ENCODE measurements at regions not wholly inside any gene's neighbourhood (a gene's known extent, or its start where the extent isn't known, plus 50 kb on each side); places are given as distances from the start of the nearest gene placed in this dataset.

DNA sequence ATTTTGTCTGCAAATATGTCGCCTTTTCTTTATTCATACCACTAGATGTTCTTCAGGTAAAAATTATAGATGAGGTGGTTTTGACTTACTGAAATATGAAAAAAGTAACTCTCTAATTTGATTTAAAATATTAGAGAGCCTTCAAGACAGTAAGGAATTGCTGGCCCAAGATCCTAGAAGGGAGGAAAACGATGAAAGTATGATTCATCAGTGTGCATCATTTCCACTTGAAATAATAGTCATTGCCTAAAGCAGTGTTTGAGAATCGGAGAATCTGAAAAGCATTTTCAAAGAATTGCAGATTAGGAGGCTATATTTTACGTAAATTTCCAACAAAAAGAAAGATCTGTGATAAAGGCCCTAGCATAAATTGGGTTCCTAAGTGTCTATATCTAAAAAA, 1707.9 kb upstream of the PRR20A start:
- Histone ChIP-seq H3K9me3 (ENCODE audit: low read length) (no peaks in the 10 kb centered on the region), H3K27ac (ENCODE audit: low read length) (no peak overlapping the region), H3K4me2 (ENCODE audit: low read length) (no peak overlapping the region), H3K36me3 (ENCODE audit: insufficient read depth, low read length) (no peaks in the 10 kb centered on the region), H3K9me2 (ENCODE audit: insufficient read depth, low read length) (no peaks in the 10 kb centered on the region), H3K9ac (ENCODE audit: low read length) (no peak overlapping the region), H3K4me3 (ENCODE audit: low read length) (no peak overlapping the region), H3K27me3 (ENCODE audit: insufficient read depth, low read depth, low read length) (no peaks in the 10 kb centered on the region), H4K20me1 (ENCODE audit: insufficient read depth) (no peaks in the 10 kb centered on the region), H3F3A (ENCODE audit: insufficient read depth, low read length, poor library complexity, severe bottlenecking) (no peaks in the 10 kb centered on the region), H2AFZ (ENCODE audit: low read depth, low read length) (no peak overlapping the region), H3K79me2 (replicated peaks; ENCODE audit: insufficient read depth, low read length) (no peaks in the 10 kb centered on the region)
- TF ChIP-seq SMC3 (conservative IDR thresholded peaks at IDR 0.05; ENCODE audit: poor library complexity) (no peak), MXI1 (conservative IDR thresholded peaks at IDR 0.05; ENCODE audit: poor library complexity, severe bottlenecking) (no peak)
- TF ChIP-seq, protein P1, sequence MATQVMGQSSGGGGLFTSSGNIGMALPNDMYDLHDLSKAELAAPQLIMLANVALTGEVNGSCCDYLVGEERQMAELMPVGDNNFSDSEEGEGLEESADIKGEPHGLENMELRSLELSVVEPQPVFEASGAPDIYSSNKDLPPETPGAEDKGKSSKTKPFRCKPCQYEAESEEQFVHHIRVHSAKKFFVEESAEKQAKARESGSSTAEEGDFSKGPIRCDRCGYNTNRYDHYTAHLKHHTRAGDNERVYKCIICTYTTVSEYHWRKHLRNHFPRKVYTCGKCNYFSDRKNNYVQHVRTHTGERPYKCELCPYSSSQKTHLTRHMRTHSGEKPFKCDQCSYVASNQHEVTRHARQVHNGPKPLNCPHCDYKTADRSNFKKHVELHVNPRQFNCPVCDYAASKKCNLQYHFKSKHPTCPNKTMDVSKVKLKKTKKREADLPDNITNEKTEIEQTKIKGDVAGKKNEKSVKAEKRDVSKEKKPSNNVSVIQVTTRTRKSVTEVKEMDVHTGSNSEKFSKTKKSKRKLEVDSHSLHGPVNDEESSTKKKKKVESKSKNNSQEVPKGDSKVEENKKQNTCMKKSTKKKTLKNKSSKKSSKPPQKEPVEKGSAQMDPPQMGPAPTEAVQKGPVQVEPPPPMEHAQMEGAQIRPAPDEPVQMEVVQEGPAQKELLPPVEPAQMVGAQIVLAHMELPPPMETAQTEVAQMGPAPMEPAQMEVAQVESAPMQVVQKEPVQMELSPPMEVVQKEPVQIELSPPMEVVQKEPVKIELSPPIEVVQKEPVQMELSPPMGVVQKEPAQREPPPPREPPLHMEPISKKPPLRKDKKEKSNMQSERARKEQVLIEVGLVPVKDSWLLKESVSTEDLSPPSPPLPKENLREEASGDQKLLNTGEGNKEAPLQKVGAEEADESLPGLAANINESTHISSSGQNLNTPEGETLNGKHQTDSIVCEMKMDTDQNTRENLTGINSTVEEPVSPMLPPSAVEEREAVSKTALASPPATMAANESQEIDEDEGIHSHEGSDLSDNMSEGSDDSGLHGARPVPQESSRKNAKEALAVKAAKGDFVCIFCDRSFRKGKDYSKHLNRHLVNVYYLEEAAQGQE (IDR thresholded peaks at IDR 0.05; ENCODE audit: borderline replicate concordance), result no peak

DNA sequence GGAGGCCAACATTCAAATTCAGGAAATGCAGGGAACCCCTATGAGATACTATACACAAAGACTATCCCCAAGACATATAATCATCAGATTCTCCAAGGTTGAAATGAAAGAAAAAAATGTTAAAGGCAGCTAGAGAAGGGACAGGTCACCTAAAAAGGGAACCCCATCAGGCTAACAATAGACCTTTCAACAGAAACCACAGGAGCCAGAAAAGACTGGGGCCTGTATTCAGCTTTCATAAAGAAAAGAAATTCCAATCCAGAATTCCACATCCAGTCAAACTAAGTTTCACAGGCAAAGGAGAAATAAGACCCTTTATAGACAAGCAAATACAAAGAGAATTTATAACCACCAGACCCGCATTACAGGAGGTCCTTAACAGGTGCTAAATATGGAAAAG, 1703.6 kb upstream of the PRR20A start:
- Histone ChIP-seq H3K4me2 (ENCODE audit: low read length) (no peak overlapping the region), H3K27ac (ENCODE audit: low read length) (no peak overlapping the region), H3K9ac (ENCODE audit: low read length) (no peak overlapping the region), H3K4me3 (ENCODE audit: low read length) (no peak overlapping the region), H3K27me3 (ENCODE audit: insufficient read depth, low read depth, low read length) (no peaks in the 10 kb centered on the region), H3F3A (ENCODE audit: insufficient read depth, low read length, poor library complexity, severe bottlenecking) (no peaks in the 10 kb centered on the region), H3K36me3 (ENCODE audit: insufficient read depth, low read length) (no peaks in the 10 kb centered on the region), H3K9me3 (ENCODE audit: low read length) (no peaks in the 10 kb centered on the region), H3K9me2 (ENCODE audit: insufficient read depth, low read length) (no peaks in the 10 kb centered on the region), H4K20me1 (ENCODE audit: insufficient read depth) (no peaks in the 10 kb centered on the region), H2AFZ (ENCODE audit: low read depth, low read length) (no peak overlapping the region), H3K79me2 (replicated peaks; ENCODE audit: insufficient read depth, low read length) (no peaks in the 10 kb centered on the region)
- no peak for TF ChIP-seq RAD21 (conservative IDR thresholded peaks at IDR 0.05)
- TF ChIP-seq, protein P1 (IDR thresholded peaks at IDR 0.05; ENCODE audit: borderline replicate concordance), result no peak
- TF ChIP-seq, protein P2, sequence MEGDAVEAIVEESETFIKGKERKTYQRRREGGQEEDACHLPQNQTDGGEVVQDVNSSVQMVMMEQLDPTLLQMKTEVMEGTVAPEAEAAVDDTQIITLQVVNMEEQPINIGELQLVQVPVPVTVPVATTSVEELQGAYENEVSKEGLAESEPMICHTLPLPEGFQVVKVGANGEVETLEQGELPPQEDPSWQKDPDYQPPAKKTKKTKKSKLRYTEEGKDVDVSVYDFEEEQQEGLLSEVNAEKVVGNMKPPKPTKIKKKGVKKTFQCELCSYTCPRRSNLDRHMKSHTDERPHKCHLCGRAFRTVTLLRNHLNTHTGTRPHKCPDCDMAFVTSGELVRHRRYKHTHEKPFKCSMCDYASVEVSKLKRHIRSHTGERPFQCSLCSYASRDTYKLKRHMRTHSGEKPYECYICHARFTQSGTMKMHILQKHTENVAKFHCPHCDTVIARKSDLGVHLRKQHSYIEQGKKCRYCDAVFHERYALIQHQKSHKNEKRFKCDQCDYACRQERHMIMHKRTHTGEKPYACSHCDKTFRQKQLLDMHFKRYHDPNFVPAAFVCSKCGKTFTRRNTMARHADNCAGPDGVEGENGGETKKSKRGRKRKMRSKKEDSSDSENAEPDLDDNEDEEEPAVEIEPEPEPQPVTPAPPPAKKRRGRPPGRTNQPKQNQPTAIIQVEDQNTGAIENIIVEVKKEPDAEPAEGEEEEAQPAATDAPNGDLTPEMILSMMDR (IDR thresholded peaks at IDR 0.05; ENCODE audit: poor library complexity, severe bottlenecking), result no peak
